Panc1 (cell line): ENCODE measurements at regions not wholly inside any gene's neighbourhood (a gene's known extent, or its start where the extent isn't known, plus 50 kb on each side); places are given as distances from the start of the nearest gene placed in this dataset.

Source experiments
- ATAC-seq: fragments of 200-7000 bp; cut with Tn5 transposase; 2 replicates; pipeline ENCODE4 v1.9.1; 2020; ENCODE audit warnings: mild to moderate bottlenecking, moderate library complexity
- BruUV-seq: library from RNA; stranded (reverse); fragments of 400-500 nt; replicated peaks from 2 replicates; lab custom pipeline; 2021; lab: Mats Ljungman, UMichigan
- CTCF ChIA-PET: fragments of 300-600 bp; sonication (Branson Sonifier 250); formaldehyde crosslinking; loops from one replicate; lab custom pipeline; 2022; ENCODE audit warnings: antibody characterized with exemption; lab: Charles Lee
- POLR2A ChIA-PET: fragments of 300-600 bp; sonication (Branson Sonifier 250); formaldehyde crosslinking; loops from one replicate; lab custom pipeline; 2022; ENCODE audit warnings: antibody characterized with exemption; lab: Charles Lee
- DNase-seq: peaks from one replicate; pipeline ENCODE4 v3.0.0-alpha.2; 2010; ENCODE audit warnings: low read depth, low spot score
- H3K27ac ChIP-seq: 2 replicates; pipeline ENCODE4 v1.5.1; 2011; ENCODE audit warnings: mild to moderate bottlenecking, low read length, inconsistent platforms
- H3K27me3 ChIP-seq: fragments of 200-500 bp; sonication (Bioruptor generic); 2 replicates; pipeline ENCODE4 v1.6.0; 2014; ENCODE audit warnings: low read length, inconsistent platforms; ENCODE audit not compliant: control insufficient read depth, insufficient read depth
- H3K36me3 ChIP-seq: fragments of 200-500 bp; sonication (Bioruptor generic); 2 replicates; pipeline ENCODE4 v1.5.1; 2014; ENCODE audit warnings: inconsistent platforms, mild to moderate bottlenecking, low read length, moderate library complexity; ENCODE audit not compliant: control insufficient read depth, insufficient read depth
- H3K4me1 ChIP-seq: 2 replicates; pipeline ENCODE4 v1.5.1; 2011; ENCODE audit warnings: inconsistent platforms, mild to moderate bottlenecking, low read length, moderate library complexity; ENCODE audit not compliant: control insufficient read depth, insufficient read depth
- H3K4me3 ChIP-seq, 2 experiments: 2 replicates each; pipeline ENCODE4 v1.5.1; 2011 to 2012; ENCODE audit warnings: low read depth in 2 of 2, low read length in 2 of 2, mild to moderate bottlenecking in 2 of 2, inconsistent platforms in 1 of 2, moderate library complexity in 1 of 2
- H3K9me3 ChIP-seq: fragments of 200-500 bp; sonication (Bioruptor generic); 2 replicates; pipeline ENCODE4 v1.5.1; 2014; ENCODE audit warnings: low read depth, mild to moderate bottlenecking, inconsistent platforms, low read length, moderate library complexity; ENCODE audit not compliant: control insufficient read depth, insufficient read depth
- CTCF ChIP-seq: fragments of 450-650 bp; IDR thresholded peaks from 2 replicates; pipeline ENCODE4 v1.5.1; 2017; ENCODE audit warnings: mild to moderate bottlenecking
- POLR2AphosphoS5 ChIP-seq: IDR thresholded peaks from 2 replicates; pipeline ENCODE4 v1.6.1; 2012; ENCODE audit warnings: mild to moderate bottlenecking, low read depth, low read length, moderate library complexity
- SIN3A ChIP-seq: IDR thresholded peaks from 2 replicates; pipeline ENCODE4 v1.6.1; 2012; ENCODE audit warnings: low read depth, mild to moderate bottlenecking, low read length, moderate library complexity, borderline replicate concordance; ENCODE audit not compliant: insufficient read depth
- TCF7L2 ChIP-seq: IDR thresholded peaks from 2 replicates; pipeline ENCODE4 v1.6.1; 2011; ENCODE audit warnings: mild to moderate bottlenecking, low read depth, low read length, inconsistent platforms
- in situ Hi-C: cut with HindIII; loops from 2 replicates; pipeline ENCODE4 v1.10.0; 2016; ENCODE audit warnings: low sequenced_read_pairs, low pct_unique_long_range_greater_than_20kb
- intact Hi-C: fragments of 100-400 bp; cut with micrococcal nuclease; formaldehyde crosslinking; loops from one replicate; pipeline ENCODE4 v1.10.0; 2022; ENCODE audit not compliant: unreplicated experiment
- TF ChIP-seq, protein P1 (sequence below), 2 experiments: IDR thresholded peaks; 2 replicates each; pipeline ENCODE4 v1.6.1; 2011 to 2012; ENCODE audit warnings: low read depth in 2 of 2, control low read depth in 1 of 2, low read length in 1 of 2, mild to moderate bottlenecking in 1 of 2, moderate library complexity in 1 of 2; ENCODE audit not compliant: insufficient read depth in 1 of 2

GRCh38 chr2:129002751-129003150, 684.1 kb upstream of the HS6ST1 start:
- CTCF ChIA-PET = no interaction called here
- BruUV-seq = no TSS peak
- POLR2A ChIA-PET = no interaction called here

GRCh38 chr2:129004485-129004884, 685.8 kb upstream of the HS6ST1 start:
- no TSS peak for BruUV-seq
- DNase-seq (no peak), ATAC-seq (no peak)
- ChIA-PET POLR2A (no interaction called here), CTCF (no interaction called here)
- H3K27ac ChIP-seq = no peak overlapping the region
- no peaks in the 10 kb centered on the region for H3K27me3 ChIP-seq
- no peak overlapping the region for H3K4me3 ChIP-seq
- no peaks in the 10 kb centered on the region for H3K9me3 ChIP-seq
- intact Hi-C loops = no loop called here
- in situ Hi-C loops = no loop called here
- no peaks in the 10 kb centered on the region for H3K4me1 ChIP-seq
- no peaks in the 10 kb centered on the region for H3K36me3 ChIP-seq
- TF ChIP-seq SIN3A (no peak), TCF7L2 (no peak), POLR2AphosphoS5 (no peak), CTCF (no peak)
- TF ChIP-seq, protein P1, sequence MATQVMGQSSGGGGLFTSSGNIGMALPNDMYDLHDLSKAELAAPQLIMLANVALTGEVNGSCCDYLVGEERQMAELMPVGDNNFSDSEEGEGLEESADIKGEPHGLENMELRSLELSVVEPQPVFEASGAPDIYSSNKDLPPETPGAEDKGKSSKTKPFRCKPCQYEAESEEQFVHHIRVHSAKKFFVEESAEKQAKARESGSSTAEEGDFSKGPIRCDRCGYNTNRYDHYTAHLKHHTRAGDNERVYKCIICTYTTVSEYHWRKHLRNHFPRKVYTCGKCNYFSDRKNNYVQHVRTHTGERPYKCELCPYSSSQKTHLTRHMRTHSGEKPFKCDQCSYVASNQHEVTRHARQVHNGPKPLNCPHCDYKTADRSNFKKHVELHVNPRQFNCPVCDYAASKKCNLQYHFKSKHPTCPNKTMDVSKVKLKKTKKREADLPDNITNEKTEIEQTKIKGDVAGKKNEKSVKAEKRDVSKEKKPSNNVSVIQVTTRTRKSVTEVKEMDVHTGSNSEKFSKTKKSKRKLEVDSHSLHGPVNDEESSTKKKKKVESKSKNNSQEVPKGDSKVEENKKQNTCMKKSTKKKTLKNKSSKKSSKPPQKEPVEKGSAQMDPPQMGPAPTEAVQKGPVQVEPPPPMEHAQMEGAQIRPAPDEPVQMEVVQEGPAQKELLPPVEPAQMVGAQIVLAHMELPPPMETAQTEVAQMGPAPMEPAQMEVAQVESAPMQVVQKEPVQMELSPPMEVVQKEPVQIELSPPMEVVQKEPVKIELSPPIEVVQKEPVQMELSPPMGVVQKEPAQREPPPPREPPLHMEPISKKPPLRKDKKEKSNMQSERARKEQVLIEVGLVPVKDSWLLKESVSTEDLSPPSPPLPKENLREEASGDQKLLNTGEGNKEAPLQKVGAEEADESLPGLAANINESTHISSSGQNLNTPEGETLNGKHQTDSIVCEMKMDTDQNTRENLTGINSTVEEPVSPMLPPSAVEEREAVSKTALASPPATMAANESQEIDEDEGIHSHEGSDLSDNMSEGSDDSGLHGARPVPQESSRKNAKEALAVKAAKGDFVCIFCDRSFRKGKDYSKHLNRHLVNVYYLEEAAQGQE (IDR thresholded peaks at IDR 0.05; ENCODE audit: insufficient read depth in 1 of 2, low read depth in 2 of 2, low read length in 1 of 2) = no peak

More at GRCh38 chr2:129002751-129003150, 684.1 kb upstream of the HS6ST1 start:
- Histone ChIP-seq H3K4me1 (no peaks in the 10 kb centered on the region), H3K4me3 (no peak overlapping the region), H3K9me3 (no peaks in the 10 kb centered on the region), H3K27ac (no peak overlapping the region), H3K36me3 (no peaks in the 10 kb centered on the region), H3K27me3 (no peaks in the 10 kb centered on the region)
- intact Hi-C loops = no loop called here
- DNase-seq = no peak
- ATAC-seq = no peak
- TF ChIP-seq POLR2AphosphoS5 (no peak), TCF7L2 (no peak), CTCF (no peak), SIN3A (no peak)
- TF ChIP-seq, protein P1 (IDR thresholded peaks at IDR 0.05; ENCODE audit: insufficient read depth in 1 of 2, low read depth in 2 of 2, low read length in 1 of 2) = no peak
- in situ Hi-C loops = no loop called here
